Mesendoderm (in vitro differentiated cells): ENCODE measurements at regions not wholly inside any gene's neighbourhood (a gene's known extent, or its start where the extent isn't known, plus 50 kb on each side); places are given as distances from the start of the nearest gene placed in this dataset.
A peak's percentile ranks its signal among the peaks of the same experiment; 100 is the strongest.

Experiments
- DNase-seq: peaks from one replicate; pipeline ENCODE4 v3.0.0; 2013
- H2AK5ac ChIP-seq: 2 replicates; pipeline ENCODE4 v1.6.1; 2013; ENCODE audit warnings: low read length, inconsistent platforms
- H2BK120ac ChIP-seq: 2 replicates; pipeline ENCODE4 v1.6.1; 2013; ENCODE audit warnings: low read depth, mild to moderate bottlenecking, low read length, moderate library complexity, mixed read lengths
- H2BK15ac ChIP-seq: replicated peaks from 2 replicates; pipeline ENCODE4 v1.6.1; 2013; ENCODE audit warnings: low read depth, mild to moderate bottlenecking, moderate library complexity
- H2BK5ac ChIP-seq: 2 replicates; pipeline ENCODE4 v1.6.1; 2013; ENCODE audit warnings: low read length, inconsistent platforms
- H3K18ac ChIP-seq: 2 replicates; pipeline ENCODE4 v1.6.1; 2013; ENCODE audit warnings: mild to moderate bottlenecking, low read length, mixed read lengths
- H3K23ac ChIP-seq: one replicate; pipeline ENCODE4 v1.6.1; 2013; ENCODE audit warnings: low read length
- H3K27ac ChIP-seq: 2 replicates; pipeline ENCODE4 v1.5.1; 2013; ENCODE audit warnings: low read depth, mild to moderate bottlenecking, inconsistent platforms, low read length, moderate library complexity
- H3K27me3 ChIP-seq: 2 replicates; pipeline ENCODE4 v1.6.1; 2013; ENCODE audit warnings: low read length, control low read depth, mild to moderate bottlenecking, inconsistent platforms; ENCODE audit not compliant: insufficient read depth, poor library complexity
- H3K36me3 ChIP-seq: 2 replicates; pipeline ENCODE4 v1.6.1; 2013; ENCODE audit warnings: low read length, inconsistent platforms; ENCODE audit not compliant: control insufficient read depth, insufficient read depth
- H3K4ac ChIP-seq: one replicate; pipeline ENCODE4 v1.6.1; 2013; ENCODE audit warnings: low read depth, mild to moderate bottlenecking, low read length, moderate library complexity
- H3K4me1 ChIP-seq: 2 replicates; pipeline ENCODE4 v1.6.1; 2013; ENCODE audit warnings: low read depth, low read length, inconsistent platforms; ENCODE audit not compliant: control insufficient read depth
- H3K4me2 ChIP-seq: 2 replicates; pipeline ENCODE4 v1.6.1; 2013; ENCODE audit warnings: low read length
- H3K4me3 ChIP-seq: 2 replicates; pipeline ENCODE4 v1.5.1; 2013; ENCODE audit warnings: mild to moderate bottlenecking, low read length
- H3K56ac ChIP-seq: one replicate; pipeline ENCODE4 v1.6.1; 2013; ENCODE audit warnings: low read length
- H3K79me1 ChIP-seq: 2 replicates; pipeline ENCODE4 v1.6.1; 2013; ENCODE audit warnings: low read length, inconsistent platforms
- H3K79me2 ChIP-seq: 2 replicates; pipeline ENCODE4 v1.6.1; 2013; ENCODE audit warnings: mild to moderate bottlenecking, low read length; ENCODE audit not compliant: control insufficient read depth, insufficient read depth
- H3K9ac ChIP-seq: 2 replicates; pipeline ENCODE4 v1.6.1; 2013; ENCODE audit warnings: low read length, inconsistent platforms
- H4K5ac ChIP-seq: one replicate; pipeline ENCODE4 v1.6.1; 2013; ENCODE audit warnings: low read length
- H4K8ac ChIP-seq: one replicate; pipeline ENCODE4 v1.6.1; 2013; ENCODE audit warnings: low read depth, mild to moderate bottlenecking, control low read depth, low read length, moderate library complexity
- WGBS: extraction: QIAGEN DNeasy Blood & Tissue Kit; methylation state at CpG from one replicate; pipeline ENCODE4 v1.1.7; 2013; ENCODE audit warnings: low lambda C conversion rate, missing lambda C conversion rate; ENCODE audit not compliant: insufficient coverage; ENCODE audit errors: extremely low coverage; 5-methylcytosine and 5-hydroxymethylcytosine counted together

- H3K4me1 ChIP-seq, result no peaks in the 10 kb centered on the region
- H2AK5ac ChIP-seq, result no peak overlapping the region
- H4K5ac ChIP-seq, result no peak overlapping the region
- no peaks in the 10 kb centered on the region for H3K79me1 ChIP-seq
- H3K79me2 ChIP-seq, result no peaks in the 10 kb centered on the region
- H3K9ac ChIP-seq, result no peak overlapping the region
- H3K36me3 ChIP-seq, result no peaks in the 10 kb centered on the region
- no peak overlapping the region for H2BK15ac ChIP-seq
- no peak overlapping the region for H3K27ac ChIP-seq
- no peak overlapping the region for H3K18ac ChIP-seq
- no peak overlapping the region for H3K4ac ChIP-seq
- H3K4me2 ChIP-seq, result no peak overlapping the region
- no peak overlapping the region for H4K8ac ChIP-seq
- WGBS, result no CpG with 5 or more reads among the region's 2 CpGs
- H3K23ac ChIP-seq, result no peak overlapping the region
- H3K56ac ChIP-seq, result no peak overlapping the region
- DNase-seq, result no peak
- no peaks in the 10 kb centered on the region for H3K27me3 ChIP-seq
- H2BK120ac ChIP-seq, result no peak overlapping the region
- no peak overlapping the region for H3K4me3 ChIP-seq
- H2BK5ac ChIP-seq, result no peak overlapping the region
Observed at GRCh38 chr21:15653710-15654109, 76.1 kb upstream of the USP25 start.

- DNase-seq, result no peak
- Histone ChIP-seq H3K9ac (no peak overlapping the region), H3K23ac (peak overlapping the region; percentile 37), H2BK5ac (no peak overlapping the region), H3K4me1 (no peaks in the 10 kb centered on the region), H3K79me1 (no peaks in the 10 kb centered on the region), H3K36me3 (no peaks in the 10 kb centered on the region), H3K4me2 (no peak overlapping the region), H2BK120ac (no peak overlapping the region), H4K5ac (no peak overlapping the region), H2BK15ac (no peak overlapping the region), H3K27me3 (no peaks in the 10 kb centered on the region), H3K27ac (no peak overlapping the region), H4K8ac (no peak overlapping the region), H3K4me3 (no peak overlapping the region), H3K79me2 (no peaks in the 10 kb centered on the region), H3K18ac (no peak overlapping the region), H2AK5ac (no peak overlapping the region), H3K4ac (no peak overlapping the region), H3K56ac (no peak overlapping the region)
- no CpG with 5 or more reads among the region's 6 CpGs for WGBS
Observed at GRCh38 chr21:15654171-15654570, 75.6 kb upstream of the USP25 start.

GRCh38 chr21:15659753-15660422 is 69.9 kb upstream of the USP25 start:
- WGBS, result no CpG with 5 or more reads among the region's 3 CpGs
- no peak overlapping the region for H2BK15ac ChIP-seq
- H3K18ac ChIP-seq, result no peak overlapping the region
- H3K79me1 ChIP-seq, result no peaks in the 10 kb centered on the region
- no peak overlapping the region for H4K8ac ChIP-seq
- no peak for DNase-seq
- H3K79me2 ChIP-seq, result no peaks in the 10 kb centered on the region
- H3K9ac ChIP-seq, result no peak overlapping the region
- H3K4ac ChIP-seq, result no peak overlapping the region
- H2BK120ac ChIP-seq, result no peak overlapping the region
- no peak overlapping the region for H3K4me2 ChIP-seq
- no peak overlapping the region for H3K23ac ChIP-seq
- no peaks in the 10 kb centered on the region for H3K27me3 ChIP-seq
- H2AK5ac ChIP-seq, result no peak overlapping the region
- H3K4me3 ChIP-seq, result no peak overlapping the region
- no peaks in the 10 kb centered on the region for H3K36me3 ChIP-seq
- no peak overlapping the region for H3K27ac ChIP-seq
- no peak overlapping the region for H3K56ac ChIP-seq
- no peak overlapping the region for H4K5ac ChIP-seq
- no peaks in the 10 kb centered on the region for H3K4me1 ChIP-seq
- H2BK5ac ChIP-seq, result no peak overlapping the region

- H3K9ac ChIP-seq, result no peak overlapping the region
- no peaks in the 10 kb centered on the region for H3K4me1 ChIP-seq
- DNase-seq, result no peak
- no peak overlapping the region for H3K23ac ChIP-seq
- no peak overlapping the region for H2BK120ac ChIP-seq
- H2AK5ac ChIP-seq, result no peak overlapping the region
- no peak overlapping the region for H3K4ac ChIP-seq
- no peak overlapping the region for H4K8ac ChIP-seq
- no peaks in the 10 kb centered on the region for H3K79me2 ChIP-seq
- no peaks in the 10 kb centered on the region for H3K27me3 ChIP-seq
- no peak overlapping the region for H3K4me2 ChIP-seq
- H2BK5ac ChIP-seq, result no peak overlapping the region
- no CpG with 5 or more reads among the region's 2 CpGs for WGBS
- no peaks in the 10 kb centered on the region for H3K36me3 ChIP-seq
- H2BK15ac ChIP-seq, result no peak overlapping the region
- H3K4me3 ChIP-seq, result no peak overlapping the region
- H3K56ac ChIP-seq, result no peak overlapping the region
- no peak overlapping the region for H3K27ac ChIP-seq
- H4K5ac ChIP-seq, result no peak overlapping the region
- H3K18ac ChIP-seq, result no peak overlapping the region
- no peaks in the 10 kb centered on the region for H3K79me1 ChIP-seq
Observed at GRCh38 chr21:15660423-15660804, 69.4 kb upstream of the USP25 start.

GRCh38 chr21:15667010-15667409 is 62.8 kb upstream of the USP25 start:
- Histone ChIP-seq H3K27me3 (no peaks in the 10 kb centered on the region), H3K4me2 (no peak overlapping the region), H3K4me1 (peaks cover 2% of the 10 kb centered on the region), H4K5ac (no peak overlapping the region), H3K9ac (no peak overlapping the region), H3K56ac (no peak overlapping the region), H2BK15ac (no peak overlapping the region), H2BK120ac (no peak overlapping the region), H3K23ac (no peak overlapping the region), H3K4ac (no peak overlapping the region), H3K79me2 (no peaks in the 10 kb centered on the region), H3K27ac (no peak overlapping the region), H3K79me1 (no peaks in the 10 kb centered on the region), H2AK5ac (no peak overlapping the region), H3K4me3 (no peak overlapping the region), H3K36me3 (no peaks in the 10 kb centered on the region), H3K18ac (no peak overlapping the region), H4K8ac (no peak overlapping the region), H2BK5ac (no peak overlapping the region)
- DNase-seq, result no peak
- WGBS, result no CpG with 5 or more reads among the region's 1 CpG

GRCh38 chr21:15667819-15668218 is 62.0 kb upstream of the USP25 start:
- H2BK120ac ChIP-seq, result no peak overlapping the region
- H3K27ac ChIP-seq, result no peak overlapping the region
- H2BK15ac ChIP-seq, result no peak overlapping the region
- no peak overlapping the region for H3K4me3 ChIP-seq
- no peak overlapping the region for H3K4ac ChIP-seq
- no peak overlapping the region for H3K56ac ChIP-seq
- no peaks in the 10 kb centered on the region for H3K79me1 ChIP-seq
- H4K5ac ChIP-seq, result no peak overlapping the region
- no peak overlapping the region for H4K8ac ChIP-seq
- H3K4me1 ChIP-seq, result peaks cover 2% of the 10 kb centered on the region
- no peak overlapping the region for H3K23ac ChIP-seq
- no peak overlapping the region for H3K4me2 ChIP-seq
- no peak overlapping the region for H3K9ac ChIP-seq
- H3K18ac ChIP-seq, result no peak overlapping the region
- H3K79me2 ChIP-seq, result no peaks in the 10 kb centered on the region
- no peaks in the 10 kb centered on the region for H3K36me3 ChIP-seq
- no peaks in the 10 kb centered on the region for H3K27me3 ChIP-seq
- no CpG with 5 or more reads among the region's 7 CpGs for WGBS
- no peak overlapping the region for H2AK5ac ChIP-seq
- peak; percentile 29 for DNase-seq
- H2BK5ac ChIP-seq, result no peak overlapping the region
